Activated B cell treated with CpG ODN at 0.5 μM for 24 hours (primary cell): ENCODE measurements at regions not wholly inside any gene's neighbourhood (a gene's known extent, or its start where the extent isn't known, plus 50 kb on each side); places are given as distances from the start of the nearest gene placed in this dataset.

Source experiments
- ATAC-seq: fragments of 200-7000 bp; cut with Tn5 transposase; one replicate; pipeline ENCODE4 v1.10.0; 2021; ENCODE audit warnings: low read depth, mild to moderate bottlenecking, moderate library complexity
- CTCF ChIA-PET: fragments of 350-600 bp; sonication (Branson Sonifier 250); formaldehyde crosslinking; loops from one replicate; lab custom pipeline; 2021; ENCODE audit warnings: antibody characterized with exemption; lab: Charles Lee
- POLR2A ChIA-PET: fragments of 350-600 bp; sonication (Branson Sonifier 250); formaldehyde crosslinking; loops from one replicate; lab custom pipeline; 2021; ENCODE audit warnings: antibody characterized with exemption; lab: Charles Lee
- DNase-seq: peaks from one replicate; pipeline ENCODE4 v3.0.0; 2022
- H3K27ac Mint-ChIP-seq: one replicate; pipeline ENCODE4 v1.8.0; 2020; ENCODE audit warnings: mixed read lengths
- H3K27me3 Mint-ChIP-seq: one replicate; pipeline ENCODE4 v1.8.0; 2021; ENCODE audit warnings: mixed read lengths
- H3K36me3 Mint-ChIP-seq: one replicate; pipeline ENCODE4 v1.8.0; 2021; ENCODE audit warnings: low read depth, mixed read lengths
- H3K4me1 Mint-ChIP-seq: one replicate; pipeline ENCODE4 v1.8.0; 2021; ENCODE audit warnings: mixed read lengths
- H3K4me3 Mint-ChIP-seq: one replicate; pipeline ENCODE4 v1.8.0; 2020; ENCODE audit warnings: mild to moderate bottlenecking, mixed read lengths
- H3K9me3 Mint-ChIP-seq: one replicate; pipeline ENCODE4 v1.8.0; 2020; ENCODE audit warnings: mixed read lengths
- CTCF ChIP-seq: fragments of 200-600 bp; IDR thresholded peaks from one replicate; pipeline ENCODE4 v1.8.0; 2022; ENCODE audit warnings: antibody characterized with exemption, mild to moderate bottlenecking
- intact Hi-C: fragments of 100-400 bp; cut with micrococcal nuclease; formaldehyde crosslinking; loops from one replicate; pipeline ENCODE4 v1.15.1; 2024

GRCh38 chr11:106471276-106471675 is 393.8 kb downstream of the AASDHPPT start:
- ChIA-PET CTCF (no interaction called here), POLR2A (no interaction called here)
- Mint-ChIP-seq H3K27me3 (no peaks in the 10 kb centered on the region), H3K4me3 (no peak overlapping the region), H3K9me3 (peaks cover 3% of the 10 kb centered on the region), H3K27ac (no peak overlapping the region), H3K36me3 (no peaks in the 10 kb centered on the region), H3K4me1 (no peaks in the 10 kb centered on the region)
- DNase-seq (no peak), ATAC-seq (no peak)
- intact Hi-C loops, result no loop called here
- TF ChIP-seq CTCF, result no peak

GRCh38 chr11:106473089-106473722 is 395.7 kb downstream of the AASDHPPT start:
- H3K27ac Mint-ChIP-seq, result no peak overlapping the region
- no peaks in the 10 kb centered on the region for H3K9me3 Mint-ChIP-seq
- no peaks in the 10 kb centered on the region for H3K4me1 Mint-ChIP-seq
- no peaks in the 10 kb centered on the region for H3K36me3 Mint-ChIP-seq
- no peak for TF ChIP-seq CTCF
- H3K4me3 Mint-ChIP-seq, result no peak overlapping the region
- CTCF ChIA-PET, result no interaction called here
- no peak for DNase-seq
- no peak for ATAC-seq
- intact Hi-C loops, result no loop called here
- no peaks in the 10 kb centered on the region for H3K27me3 Mint-ChIP-seq
- POLR2A ChIA-PET, result no interaction called here

DNA sequence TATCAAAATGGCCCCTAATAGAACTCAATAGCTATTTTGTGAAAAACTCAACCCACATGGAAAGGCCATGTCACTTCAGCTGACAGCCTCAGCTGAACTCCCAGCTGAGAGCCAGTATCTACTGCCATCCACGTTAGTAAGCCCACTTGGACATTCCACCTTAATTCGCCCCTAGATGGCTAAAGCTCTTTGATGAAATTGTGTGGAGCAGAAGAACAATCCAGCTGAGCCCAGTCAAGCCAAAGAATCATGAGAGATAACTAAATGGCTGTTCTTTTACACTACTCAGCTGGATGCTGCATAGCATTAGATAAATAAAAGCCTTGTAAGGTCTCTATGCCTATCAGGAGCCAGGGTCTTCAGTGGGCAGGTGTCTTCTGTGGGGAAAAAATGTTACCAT is 396.8 kb downstream of the AASDHPPT start:
- CTCF ChIA-PET, result no interaction called here
- Mint-ChIP-seq H3K4me3 (no peak overlapping the region), H3K36me3 (no peaks in the 10 kb centered on the region), H3K9me3 (no peaks in the 10 kb centered on the region), H3K27me3 (no peaks in the 10 kb centered on the region), H3K27ac (no peak overlapping the region), H3K4me1 (no peaks in the 10 kb centered on the region)
- intact Hi-C loops, result no loop called here
- no peak for DNase-seq
- no peak for ATAC-seq
- TF ChIP-seq CTCF, result no peak
- POLR2A ChIA-PET, result no interaction called here

DNA sequence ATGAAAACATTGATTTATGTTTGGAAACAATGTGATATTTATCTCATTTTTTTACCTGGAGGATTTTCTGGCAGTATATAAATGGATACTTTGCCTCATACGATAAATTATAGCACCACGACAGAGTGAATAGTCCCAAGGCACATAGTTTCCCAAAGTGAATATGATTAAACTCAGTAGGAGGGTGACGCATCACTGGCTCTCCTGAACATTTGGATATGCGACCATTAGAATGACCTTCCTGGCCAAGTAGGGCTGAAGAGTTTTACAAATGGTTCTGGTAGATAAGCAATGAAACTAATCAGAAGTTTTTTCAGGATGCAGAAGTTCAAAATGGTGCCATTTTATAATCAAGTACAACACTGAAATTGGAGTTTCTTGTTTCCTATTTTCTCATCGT is 397.7 kb downstream of the AASDHPPT start:
- no peak for TF ChIP-seq CTCF
- ChIA-PET POLR2A (no interaction called here), CTCF (no interaction called here)
- no peak for ATAC-seq
- H3K27ac Mint-ChIP-seq, result no peak overlapping the region
- intact Hi-C loops, result no loop called here
- no peaks in the 10 kb centered on the region for H3K27me3 Mint-ChIP-seq
- H3K4me1 Mint-ChIP-seq, result no peaks in the 10 kb centered on the region
- H3K36me3 Mint-ChIP-seq, result no peaks in the 10 kb centered on the region
- no peak overlapping the region for H3K4me3 Mint-ChIP-seq
- H3K9me3 Mint-ChIP-seq, result no peaks in the 10 kb centered on the region
- no peak for DNase-seq

DNA sequence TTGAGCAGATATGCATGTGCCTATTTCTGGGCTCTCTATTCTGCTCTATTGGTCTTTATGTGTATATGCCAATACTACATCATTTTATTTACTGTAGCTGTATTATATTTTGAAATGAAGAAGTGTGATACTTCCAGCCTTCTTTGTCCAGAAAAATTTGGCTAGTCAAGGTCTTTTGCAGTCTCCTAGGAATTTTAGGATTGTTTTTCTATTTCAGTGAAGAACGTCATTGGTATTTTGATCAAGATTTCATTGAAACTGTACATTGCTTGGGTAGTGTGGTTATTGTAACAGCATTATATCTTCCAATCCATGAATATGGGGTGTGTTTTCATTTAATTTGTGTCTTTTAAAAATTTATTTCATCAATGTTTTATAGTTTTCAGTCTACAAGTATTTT is 400.3 kb downstream of the AASDHPPT start:
- H3K27ac Mint-ChIP-seq, result no peak overlapping the region
- TF ChIP-seq CTCF, result no peak
- ChIA-PET POLR2A (no interaction called here), CTCF (no interaction called here)
- no peaks in the 10 kb centered on the region for H3K4me1 Mint-ChIP-seq
- no peak for ATAC-seq
- no peaks in the 10 kb centered on the region for H3K27me3 Mint-ChIP-seq
- no peaks in the 10 kb centered on the region for H3K36me3 Mint-ChIP-seq
- H3K9me3 Mint-ChIP-seq, result peaks cover 4% of the 10 kb centered on the region
- intact Hi-C loops, result no loop called here
- DNase-seq, result no peak
- no peak overlapping the region for H3K4me3 Mint-ChIP-seq
